Upper lobe of left lung (tissue), 4 donors: ENCODE measurements at regions not wholly inside any gene's neighbourhood (a gene's known extent, or its start where the extent isn't known, plus 50 kb on each side); places are given as distances from the start of the nearest gene placed in this dataset.

Experiments
- EP300 ChIP-seq, 4 donors: sonication (generic); formaldehyde crosslinking; IDR thresholded peaks; one replicate each; pipeline ENCODE4 v1.5.1; 2017; ENCODE audit warnings: antibody characterized with exemption in 4 of 4, control low read depth in 2 of 4
- POLR2A ChIP-seq, 4 donors: fragments of 450-650 bp; IDR thresholded peaks; one replicate each; pipeline ENCODE4 v1.5.1; 2016 to 2017; ENCODE audit warnings: antibody characterized with exemption in 4 of 4, mild to moderate bottlenecking in 2 of 4
- POLR2AphosphoS5 ChIP-seq, 2 donors: sonication (generic); formaldehyde crosslinking; IDR thresholded peaks; one replicate each; pipeline ENCODE4 v1.5.1; 2017; ENCODE audit warnings: antibody characterized with exemption in 2 of 2
- TF ChIP-seq, protein P1 (sequence below), 6 experiments: fragments of 450-650 bp in 4 of 6; fragments of 200-600 bp in 2 of 6; sonication (generic) in 2 of 6; IDR thresholded peaks; one replicate each; pipeline ENCODE4 v1.5.1; 2016 to 2019; ENCODE audit warnings: antibody characterized with exemption in 6 of 6

DNA sequence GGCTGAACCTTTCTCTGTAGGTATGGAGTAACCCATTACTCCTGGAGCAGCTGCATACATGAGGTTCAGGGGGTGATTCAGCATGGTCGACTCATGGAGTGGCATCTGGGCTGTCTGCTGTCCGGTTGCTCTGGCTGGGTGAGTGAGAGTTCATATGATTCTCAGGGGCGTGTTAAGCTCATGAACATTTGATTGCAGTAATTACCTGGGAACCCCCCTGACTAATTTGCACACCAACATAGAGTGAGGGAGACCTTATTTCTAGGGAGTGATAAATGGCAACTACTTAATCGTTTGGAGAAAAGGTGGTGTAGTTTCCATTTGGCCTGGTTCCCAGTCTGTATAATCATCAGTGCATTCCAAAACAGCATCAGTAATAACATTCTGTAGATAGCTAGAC is 661.9 kb downstream of the ETS1 start:
- TF ChIP-seq, protein P1, sequence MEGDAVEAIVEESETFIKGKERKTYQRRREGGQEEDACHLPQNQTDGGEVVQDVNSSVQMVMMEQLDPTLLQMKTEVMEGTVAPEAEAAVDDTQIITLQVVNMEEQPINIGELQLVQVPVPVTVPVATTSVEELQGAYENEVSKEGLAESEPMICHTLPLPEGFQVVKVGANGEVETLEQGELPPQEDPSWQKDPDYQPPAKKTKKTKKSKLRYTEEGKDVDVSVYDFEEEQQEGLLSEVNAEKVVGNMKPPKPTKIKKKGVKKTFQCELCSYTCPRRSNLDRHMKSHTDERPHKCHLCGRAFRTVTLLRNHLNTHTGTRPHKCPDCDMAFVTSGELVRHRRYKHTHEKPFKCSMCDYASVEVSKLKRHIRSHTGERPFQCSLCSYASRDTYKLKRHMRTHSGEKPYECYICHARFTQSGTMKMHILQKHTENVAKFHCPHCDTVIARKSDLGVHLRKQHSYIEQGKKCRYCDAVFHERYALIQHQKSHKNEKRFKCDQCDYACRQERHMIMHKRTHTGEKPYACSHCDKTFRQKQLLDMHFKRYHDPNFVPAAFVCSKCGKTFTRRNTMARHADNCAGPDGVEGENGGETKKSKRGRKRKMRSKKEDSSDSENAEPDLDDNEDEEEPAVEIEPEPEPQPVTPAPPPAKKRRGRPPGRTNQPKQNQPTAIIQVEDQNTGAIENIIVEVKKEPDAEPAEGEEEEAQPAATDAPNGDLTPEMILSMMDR (IDR thresholded peaks at IDR 0.05), result no peak
- TF ChIP-seq POLR2AphosphoS5 (IDR thresholded peaks at IDR 0.05) (no peak), POLR2A (IDR thresholded peaks at IDR 0.05) (no peak), EP300 (IDR thresholded peaks at IDR 0.05) (no peak)
